Thoracic aorta (tissue), 2 donors: ENCODE measurements at regions not wholly inside any gene's neighbourhood (a gene's known extent, or its start where the extent isn't known, plus 50 kb on each side); places are given as distances from the start of the nearest gene placed in this dataset.
"Not testable (repeated sequence)": the region's sequence is repeated elsewhere in the genome, so short reads cannot be mapped to it uniquely, and the experiment has no call there.

Source experiments
- ATAC-seq: fragments of 150-250 bp; one replicate; pipeline ENCODE4 v1.8.0; 2017; ENCODE audit warnings: low read depth; ENCODE audit not compliant: insufficient number of reproducible peaks, low FRiP score
- DNase-seq: peaks from one replicate; pipeline ENCODE4 v3.0.0-alpha.2; 2020; ENCODE audit warnings: low spot score
- H3K27ac ChIP-seq, 2 donors: fragments of 200-600 bp; sonication (generic); 1 replicate in 1 of 2; 2 replicates in 1 of 2; pipeline ENCODE4 v1.5.1; 2016; ENCODE audit warnings: mild to moderate bottlenecking in 2 of 2, moderate library complexity in 2 of 2
- H3K27me3 ChIP-seq: fragments of 200-600 bp; sonication (generic); replicated peaks from 2 replicates; pipeline ENCODE4 v1.6.0; 2016; ENCODE audit warnings: mild to moderate bottlenecking; ENCODE audit not compliant: insufficient read depth
- H3K36me3 ChIP-seq: fragments of 200-600 bp; sonication (generic); one replicate; pipeline ENCODE4 v1.5.1; 2016
- H3K4me1 ChIP-seq, 2 donors: fragments of 200-600 bp; sonication (generic); 1 replicate in 1 of 2; 2 replicates in 1 of 2; pipeline versions ENCODE4 v1.5.1 to v1.6.0; 2016; ENCODE audit warnings: low read depth in 2 of 2, mild to moderate bottlenecking in 1 of 2; ENCODE audit not compliant: control insufficient read depth in 1 of 2
- H3K4me3 ChIP-seq: fragments of 200-600 bp; sonication (generic); 2 replicates; pipeline ENCODE4 v1.5.1; 2016; ENCODE audit warnings: mild to moderate bottlenecking
- H3K9me3 ChIP-seq: fragments of 200-600 bp; sonication (generic); 2 replicates; pipeline ENCODE4 v1.5.1; 2016
- TF ChIP-seq, protein P1 (sequence below): fragments of 200-600 bp; sonication (generic); IDR thresholded peaks from one replicate; pipeline ENCODE4 v1.5.1; 2019; ENCODE audit warnings: antibody characterized with exemption

DNA sequence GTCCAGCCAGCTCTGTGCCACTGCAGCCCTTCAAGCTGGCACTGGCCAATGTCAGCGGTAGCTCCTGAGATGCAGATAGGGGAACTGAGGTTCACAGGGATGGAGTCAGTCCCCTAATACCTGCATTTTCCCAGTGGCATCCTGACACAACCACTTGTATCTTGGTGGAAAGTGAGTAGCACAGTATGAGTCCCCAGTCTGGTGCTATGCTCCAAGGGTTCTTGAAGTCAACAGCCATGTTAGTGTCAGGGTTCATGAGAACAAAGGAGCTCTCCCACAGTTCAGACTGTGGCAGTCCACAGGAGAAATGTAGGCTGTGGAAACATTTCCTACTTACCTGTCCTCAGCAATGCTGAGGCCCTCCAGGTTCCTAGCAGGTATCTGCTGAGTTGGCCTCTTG, 115.5 kb downstream of the ZNF736 start:
- Histone ChIP-seq H3K36me3 (no peaks in the 10 kb centered on the region), H3K4me3 (no peak overlapping the region), H3K27ac (no peak overlapping the region), H3K27me3 (no peaks in the 10 kb centered on the region), H3K4me1 (no peaks in the 10 kb centered on the region), H3K9me3 (no peaks in the 10 kb centered on the region)
- ATAC-seq (no peak), DNase-seq (no peak)
- TF ChIP-seq, protein P1, sequence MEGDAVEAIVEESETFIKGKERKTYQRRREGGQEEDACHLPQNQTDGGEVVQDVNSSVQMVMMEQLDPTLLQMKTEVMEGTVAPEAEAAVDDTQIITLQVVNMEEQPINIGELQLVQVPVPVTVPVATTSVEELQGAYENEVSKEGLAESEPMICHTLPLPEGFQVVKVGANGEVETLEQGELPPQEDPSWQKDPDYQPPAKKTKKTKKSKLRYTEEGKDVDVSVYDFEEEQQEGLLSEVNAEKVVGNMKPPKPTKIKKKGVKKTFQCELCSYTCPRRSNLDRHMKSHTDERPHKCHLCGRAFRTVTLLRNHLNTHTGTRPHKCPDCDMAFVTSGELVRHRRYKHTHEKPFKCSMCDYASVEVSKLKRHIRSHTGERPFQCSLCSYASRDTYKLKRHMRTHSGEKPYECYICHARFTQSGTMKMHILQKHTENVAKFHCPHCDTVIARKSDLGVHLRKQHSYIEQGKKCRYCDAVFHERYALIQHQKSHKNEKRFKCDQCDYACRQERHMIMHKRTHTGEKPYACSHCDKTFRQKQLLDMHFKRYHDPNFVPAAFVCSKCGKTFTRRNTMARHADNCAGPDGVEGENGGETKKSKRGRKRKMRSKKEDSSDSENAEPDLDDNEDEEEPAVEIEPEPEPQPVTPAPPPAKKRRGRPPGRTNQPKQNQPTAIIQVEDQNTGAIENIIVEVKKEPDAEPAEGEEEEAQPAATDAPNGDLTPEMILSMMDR = no peak

DNA sequence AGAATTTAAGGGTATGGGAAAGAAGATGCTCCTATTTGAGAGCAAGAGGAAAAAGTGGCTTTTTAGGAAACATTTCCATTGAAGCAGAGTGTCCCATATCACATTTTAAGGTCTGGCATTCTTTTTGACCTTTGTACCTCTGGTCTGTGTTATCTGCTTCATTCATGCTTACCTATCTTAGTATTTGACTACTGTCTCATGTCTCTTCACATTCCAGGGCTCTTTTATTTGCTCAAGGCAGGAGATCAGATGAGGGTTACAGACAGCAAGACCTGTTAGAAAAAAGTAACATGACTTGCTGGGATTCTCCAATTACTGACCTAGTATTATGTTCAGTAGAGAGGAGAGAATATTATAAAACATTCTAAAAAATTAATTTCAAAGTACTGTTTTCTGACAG, 111.7 kb downstream of the ZNF736 start:
- not testable (repeated sequence) for H3K9me3 ChIP-seq, H3K27ac ChIP-seq, H3K4me3 ChIP-seq, DNase-seq, H3K36me3 ChIP-seq, H3K27me3 ChIP-seq, ATAC-seq, H3K4me1 ChIP-seq

DNA sequence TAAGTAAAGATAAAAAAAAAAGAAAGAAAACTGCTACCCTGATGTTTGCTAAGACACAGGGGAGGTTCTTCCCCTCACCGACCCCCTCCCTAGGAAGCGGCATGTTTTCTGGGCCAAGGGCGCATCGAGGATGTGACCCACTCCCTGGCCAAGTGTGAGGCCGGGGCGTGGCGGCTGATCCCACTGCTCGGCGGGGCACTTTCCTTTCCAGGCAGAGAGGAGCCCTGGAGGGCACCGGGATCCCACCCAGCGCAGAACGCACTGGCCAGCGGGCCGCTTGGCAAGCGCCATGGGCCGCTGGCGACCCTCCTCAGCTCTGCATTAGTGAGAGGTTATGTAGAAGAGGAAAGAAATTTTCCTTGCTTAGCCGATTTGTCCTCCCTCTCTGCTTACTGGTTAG, 93.4 kb downstream of the ZNF736 start:
- H3K27ac ChIP-seq = no peak overlapping the region
- TF ChIP-seq, protein P1 = no peak
- H3K4me3 ChIP-seq = no peak overlapping the region
- H3K4me1 ChIP-seq = no peaks in the 10 kb centered on the region
- H3K9me3 ChIP-seq = no peaks in the 10 kb centered on the region
- no peak for ATAC-seq
- no peaks in the 10 kb centered on the region for H3K36me3 ChIP-seq
- no peak for DNase-seq
- H3K27me3 ChIP-seq = no peaks in the 10 kb centered on the region
